GM12878 (cell line): ENCODE measurements at regions not wholly inside any gene's neighbourhood (a gene's known extent, or its start where the extent isn't known, plus 50 kb on each side); places are given as distances from the start of the nearest gene placed in this dataset.

Experiments used
- FOXM1 ChIP-seq: IDR thresholded peaks from 2 replicates; pipeline ENCODE4 v1.6.1; 2012; ENCODE audit warnings: low read depth, mild to moderate bottlenecking, inconsistent platforms, low read length, moderate library complexity
- RELA ChIP-seq: fragments of 450-650 bp; IDR thresholded peaks from 2 replicates; pipeline ENCODE4 v1.8.0; 2014; ENCODE audit warnings: borderline replicate concordance; ENCODE audit not compliant: partially characterized antibody
- TF ChIP-seq, protein P1 (sequence below), 3 experiments: IDR thresholded peaks in 2 of 3; conservative IDR thresholded peaks in 1 of 3; 2 replicates each; pipeline ENCODE4 v1.5.1; 2011; ENCODE audit warnings: low read depth in 3 of 3, low read length in 3 of 3, mild to moderate bottlenecking in 3 of 3, control low read depth in 2 of 3, moderate library complexity in 2 of 3, inconsistent platforms in 1 of 3, mixed read lengths in 1 of 3; ENCODE audit not compliant: control insufficient read depth in 2 of 3, insufficient read depth in 1 of 3; ENCODE audit errors: extremely low read depth in 1 of 3
- TF ChIP-seq, protein P2 (sequence below): fragments of 450-650 bp; formaldehyde crosslinking; IDR thresholded peaks from 2 replicates; pipeline ENCODE4 v1.5.0; 2022; ENCODE audit warnings: mild to moderate bottlenecking, missing genetic modification characterization

DNA sequence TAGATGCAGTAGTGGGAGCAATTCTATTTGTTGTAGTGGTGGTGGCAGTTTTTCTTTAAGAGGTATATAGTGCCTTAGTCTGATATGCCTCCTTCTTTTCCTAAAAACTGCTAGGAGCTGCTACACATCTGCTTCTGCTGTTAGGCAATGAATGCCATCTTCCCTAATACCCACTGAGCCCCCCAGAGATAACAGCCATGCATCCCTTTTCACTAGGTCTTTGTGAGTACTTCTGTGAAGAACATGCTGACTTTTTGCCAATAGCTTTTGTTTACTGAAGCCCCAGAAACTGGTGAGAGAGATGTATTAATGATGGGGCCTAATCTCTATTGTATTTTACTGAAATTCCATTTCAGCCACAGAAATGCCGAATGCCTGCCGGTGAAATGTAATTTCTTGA lies 92.6 kb upstream of the CHL1 start:
- TF ChIP-seq, protein P1, sequence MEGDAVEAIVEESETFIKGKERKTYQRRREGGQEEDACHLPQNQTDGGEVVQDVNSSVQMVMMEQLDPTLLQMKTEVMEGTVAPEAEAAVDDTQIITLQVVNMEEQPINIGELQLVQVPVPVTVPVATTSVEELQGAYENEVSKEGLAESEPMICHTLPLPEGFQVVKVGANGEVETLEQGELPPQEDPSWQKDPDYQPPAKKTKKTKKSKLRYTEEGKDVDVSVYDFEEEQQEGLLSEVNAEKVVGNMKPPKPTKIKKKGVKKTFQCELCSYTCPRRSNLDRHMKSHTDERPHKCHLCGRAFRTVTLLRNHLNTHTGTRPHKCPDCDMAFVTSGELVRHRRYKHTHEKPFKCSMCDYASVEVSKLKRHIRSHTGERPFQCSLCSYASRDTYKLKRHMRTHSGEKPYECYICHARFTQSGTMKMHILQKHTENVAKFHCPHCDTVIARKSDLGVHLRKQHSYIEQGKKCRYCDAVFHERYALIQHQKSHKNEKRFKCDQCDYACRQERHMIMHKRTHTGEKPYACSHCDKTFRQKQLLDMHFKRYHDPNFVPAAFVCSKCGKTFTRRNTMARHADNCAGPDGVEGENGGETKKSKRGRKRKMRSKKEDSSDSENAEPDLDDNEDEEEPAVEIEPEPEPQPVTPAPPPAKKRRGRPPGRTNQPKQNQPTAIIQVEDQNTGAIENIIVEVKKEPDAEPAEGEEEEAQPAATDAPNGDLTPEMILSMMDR (IDR thresholded peaks at IDR 0.05 in 2 of 3, conservative IDR thresholded peaks at IDR 0.05 in 1 of 3; ENCODE audit: control insufficient read depth in 2 of 3, extremely low read depth in 1 of 3, insufficient read depth in 1 of 3, low read depth in 3 of 3, low read length in 3 of 3), result no peak
- TF ChIP-seq RELA (no peak), FOXM1 (no peak)
- TF ChIP-seq, protein P2, sequence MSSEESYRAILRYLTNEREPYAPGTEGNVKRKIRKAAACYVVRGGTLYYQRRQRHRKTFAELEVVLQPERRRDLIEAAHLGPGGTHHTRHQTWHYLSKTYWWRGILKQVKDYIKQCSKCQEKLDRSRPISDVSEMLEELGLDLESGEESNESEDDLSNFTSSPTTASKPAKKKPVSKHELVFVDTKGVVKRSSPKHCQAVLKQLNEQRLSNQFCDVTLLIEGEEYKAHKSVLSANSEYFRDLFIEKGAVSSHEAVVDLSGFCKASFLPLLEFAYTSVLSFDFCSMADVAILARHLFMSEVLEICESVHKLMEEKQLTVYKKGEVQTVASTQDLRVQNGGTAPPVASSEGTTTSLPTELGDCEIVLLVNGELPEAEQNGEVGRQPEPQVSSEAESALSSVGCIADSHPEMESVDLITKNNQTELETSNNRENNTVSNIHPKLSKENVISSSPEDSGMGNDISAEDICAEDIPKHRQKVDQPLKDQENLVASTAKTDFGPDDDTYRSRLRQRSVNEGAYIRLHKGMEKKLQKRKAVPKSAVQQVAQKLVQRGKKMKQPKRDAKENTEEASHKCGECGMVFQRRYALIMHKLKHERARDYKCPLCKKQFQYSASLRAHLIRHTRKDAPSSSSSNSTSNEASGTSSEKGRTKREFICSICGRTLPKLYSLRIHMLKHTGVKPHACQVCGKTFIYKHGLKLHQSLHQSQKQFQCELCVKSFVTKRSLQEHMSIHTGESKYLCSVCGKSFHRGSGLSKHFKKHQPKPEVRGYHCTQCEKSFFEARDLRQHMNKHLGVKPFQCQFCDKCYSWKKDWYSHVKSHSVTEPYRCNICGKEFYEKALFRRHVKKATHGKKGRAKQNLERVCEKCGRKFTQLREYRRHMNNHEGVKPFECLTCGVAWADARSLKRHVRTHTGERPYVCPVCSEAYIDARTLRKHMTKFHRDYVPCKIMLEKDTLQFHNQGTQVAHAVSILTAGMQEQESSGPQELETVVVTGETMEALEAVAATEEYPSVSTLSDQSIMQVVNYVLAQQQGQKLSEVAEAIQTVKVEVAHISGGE (CRISPR knock-in tag), result no peak
